OCI-LY7 (cell line): ENCODE measurements at regions not wholly inside any gene's neighbourhood (a gene's known extent, or its start where the extent isn't known, plus 50 kb on each side); places are given as distances from the start of the nearest gene placed in this dataset.

Experiments used
- BruUV-seq: library from RNA; stranded (reverse); fragments of 400-500 nt; replicated peaks from 2 replicates; lab custom pipeline; 2021; lab: Mats Ljungman, UMichigan
- CTCF ChIA-PET: fragments of 300-600 bp; sonication (Branson Sonifier 250); formaldehyde crosslinking; loops from one replicate; lab custom pipeline; 2022; ENCODE audit warnings: antibody characterized with exemption; ENCODE audit not compliant: unreplicated experiment; lab: Charles Lee
- POLR2A ChIA-PET: fragments of 300-600 bp; sonication (Branson Sonifier 250); formaldehyde crosslinking; loops from one replicate; lab custom pipeline; 2022; ENCODE audit warnings: antibody characterized with exemption; lab: Charles Lee
- DNase-seq: peaks from one replicate; pipeline ENCODE4 v3.0.0-alpha.2; 2015; ENCODE audit warnings: low spot score
- H2AFZ ChIP-seq: fragments of 200-600 bp; sonication (generic), shearing (Covaris generic); 2 replicates; pipeline ENCODE4 v1.6.1; 2014; ENCODE audit warnings: mild to moderate bottlenecking, antibody characterized with exemption, low read length, moderate library complexity
- H3K27ac ChIP-seq: fragments of 200-600 bp; sonication (generic); 2 replicates; pipeline ENCODE4 v1.5.1; 2014; ENCODE audit warnings: mixed run types, low read depth, mild to moderate bottlenecking, moderate library complexity, low read length, inconsistent platforms; ENCODE audit not compliant: poor library complexity, severe bottlenecking
- H3K36me3 ChIP-seq: fragments of 200-600 bp; sonication (generic); 2 replicates; pipeline ENCODE4 v1.6.1; 2014; ENCODE audit warnings: mild to moderate bottlenecking, antibody characterized with exemption, low read length, moderate library complexity, mixed read lengths; ENCODE audit not compliant: insufficient read depth
- H3K4me1 ChIP-seq: fragments of 200-600 bp; sonication (generic); 2 replicates; pipeline ENCODE4 v1.5.1; 2014; ENCODE audit warnings: mild to moderate bottlenecking, low read length; ENCODE audit not compliant: insufficient read depth, poor library complexity, severe bottlenecking
- H3K4me2 ChIP-seq: fragments of 200-600 bp; sonication (generic); 2 replicates; pipeline ENCODE4 v1.6.1; 2014; ENCODE audit warnings: mild to moderate bottlenecking, low read length
- H3K4me3 ChIP-seq: fragments of 200-600 bp; sonication (generic); 2 replicates; pipeline ENCODE4 v1.5.1; 2014; ENCODE audit warnings: mild to moderate bottlenecking, low read depth, low read length; ENCODE audit not compliant: poor library complexity, severe bottlenecking
- H3K79me2 ChIP-seq: fragments of 200-600 bp; sonication (generic); 2 replicates; pipeline ENCODE4 v1.6.1; 2016; ENCODE audit warnings: low read depth, mild to moderate bottlenecking, low read length, moderate library complexity, mixed read lengths; ENCODE audit not compliant: insufficient read depth
- H3K9me2 ChIP-seq: fragments of 200-600 bp; sonication (generic); 2 replicates; pipeline ENCODE4 v1.6.1; 2016; ENCODE audit warnings: mild to moderate bottlenecking, low read length, mixed read lengths; ENCODE audit not compliant: insufficient read depth
- H3K9me3 ChIP-seq: fragments of 200-600 bp; sonication (generic); 2 replicates; pipeline ENCODE4 v1.6.1; 2014; ENCODE audit warnings: mild to moderate bottlenecking, mixed run types, low read length, mixed read lengths
- H4K20me1 ChIP-seq: fragments of 200-600 bp; sonication (generic); 2 replicates; pipeline ENCODE4 v1.6.1; 2014; ENCODE audit warnings: mild to moderate bottlenecking, antibody characterized with exemption, low read length, moderate library complexity, mixed read lengths; ENCODE audit not compliant: insufficient read depth
- EZH2phosphoT487 ChIP-seq: fragments of 200-600 bp; sonication (generic); IDR thresholded peaks from 2 replicates; pipeline ENCODE4 v1.6.1; 2018; ENCODE audit warnings: low read depth, borderline replicate concordance, mild to moderate bottlenecking, mixed run types, antibody characterized with exemption, low read length, moderate library complexity, mixed read lengths
- intact Hi-C: fragments of 100-400 bp; cut with micrococcal nuclease; formaldehyde crosslinking; loops from one replicate; pipeline ENCODE4 v1.10.0; 2022; ENCODE audit not compliant: unreplicated experiment
- TF ChIP-seq, protein P1 (sequence below): fragments of 200-600 bp; sonication (generic); conservative IDR thresholded peaks from 2 replicates; pipeline ENCODE4 v1.5.1; 2014; ENCODE audit warnings: mild to moderate bottlenecking, antibody characterized with exemption, low read length, moderate library complexity, mixed read lengths

DNA sequence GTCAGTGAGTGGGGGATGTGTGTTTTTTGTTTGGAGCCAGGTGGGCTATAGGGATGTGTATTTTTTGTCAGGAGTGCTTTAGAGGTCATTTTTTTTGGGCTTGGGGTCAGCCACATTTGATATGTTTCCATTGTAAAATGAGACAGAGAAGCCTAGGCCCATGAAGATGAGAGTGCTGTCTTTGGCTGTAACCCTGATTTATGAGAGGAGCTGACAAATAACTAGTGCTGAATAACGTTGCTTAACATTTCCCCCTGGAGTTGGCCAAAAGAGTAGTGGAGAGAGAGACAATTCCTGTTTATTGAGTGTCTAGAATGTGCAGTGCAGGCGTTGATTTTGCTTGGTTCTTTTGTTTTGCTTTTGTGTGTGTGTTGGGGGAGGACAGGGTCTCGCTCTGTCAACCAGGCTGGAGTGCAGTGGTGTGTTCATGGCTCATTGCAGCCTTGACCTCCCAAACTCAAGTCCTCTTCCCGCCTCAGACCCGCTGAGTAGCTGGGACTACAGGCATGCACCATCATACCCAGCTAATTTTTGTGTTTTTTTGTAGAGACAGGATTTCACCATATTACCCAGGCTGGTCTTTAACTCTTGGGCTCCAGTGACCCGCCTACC is 64.7 kb downstream of the S1PR1 start:
- Histone ChIP-seq H3K9me3 (no peaks in the 10 kb centered on the region), H3K27ac (no peak overlapping the region), H3K36me3 (no peaks in the 10 kb centered on the region), H2AFZ (no peak overlapping the region), H3K4me2 (no peak overlapping the region), H4K20me1 (no peaks in the 10 kb centered on the region), H3K79me2 (no peaks in the 10 kb centered on the region), H3K4me1 (no peaks in the 10 kb centered on the region), H3K4me3 (no peak overlapping the region), H3K9me2 (no peaks in the 10 kb centered on the region)
- intact Hi-C loops: no loop called here
- no peak for TF ChIP-seq EZH2phosphoT487
- TF ChIP-seq, protein P1, sequence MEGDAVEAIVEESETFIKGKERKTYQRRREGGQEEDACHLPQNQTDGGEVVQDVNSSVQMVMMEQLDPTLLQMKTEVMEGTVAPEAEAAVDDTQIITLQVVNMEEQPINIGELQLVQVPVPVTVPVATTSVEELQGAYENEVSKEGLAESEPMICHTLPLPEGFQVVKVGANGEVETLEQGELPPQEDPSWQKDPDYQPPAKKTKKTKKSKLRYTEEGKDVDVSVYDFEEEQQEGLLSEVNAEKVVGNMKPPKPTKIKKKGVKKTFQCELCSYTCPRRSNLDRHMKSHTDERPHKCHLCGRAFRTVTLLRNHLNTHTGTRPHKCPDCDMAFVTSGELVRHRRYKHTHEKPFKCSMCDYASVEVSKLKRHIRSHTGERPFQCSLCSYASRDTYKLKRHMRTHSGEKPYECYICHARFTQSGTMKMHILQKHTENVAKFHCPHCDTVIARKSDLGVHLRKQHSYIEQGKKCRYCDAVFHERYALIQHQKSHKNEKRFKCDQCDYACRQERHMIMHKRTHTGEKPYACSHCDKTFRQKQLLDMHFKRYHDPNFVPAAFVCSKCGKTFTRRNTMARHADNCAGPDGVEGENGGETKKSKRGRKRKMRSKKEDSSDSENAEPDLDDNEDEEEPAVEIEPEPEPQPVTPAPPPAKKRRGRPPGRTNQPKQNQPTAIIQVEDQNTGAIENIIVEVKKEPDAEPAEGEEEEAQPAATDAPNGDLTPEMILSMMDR: no peak
- no TSS peak for BruUV-seq
- CTCF ChIA-PET: no interaction called here
- DNase-seq: no peak
- POLR2A ChIA-PET: interaction anchor here (1.6 kb wide), 1 partner anchor 8 kb away, joined by 3 read pairs; no protein-coding TSS in a partner anchor

DNA sequence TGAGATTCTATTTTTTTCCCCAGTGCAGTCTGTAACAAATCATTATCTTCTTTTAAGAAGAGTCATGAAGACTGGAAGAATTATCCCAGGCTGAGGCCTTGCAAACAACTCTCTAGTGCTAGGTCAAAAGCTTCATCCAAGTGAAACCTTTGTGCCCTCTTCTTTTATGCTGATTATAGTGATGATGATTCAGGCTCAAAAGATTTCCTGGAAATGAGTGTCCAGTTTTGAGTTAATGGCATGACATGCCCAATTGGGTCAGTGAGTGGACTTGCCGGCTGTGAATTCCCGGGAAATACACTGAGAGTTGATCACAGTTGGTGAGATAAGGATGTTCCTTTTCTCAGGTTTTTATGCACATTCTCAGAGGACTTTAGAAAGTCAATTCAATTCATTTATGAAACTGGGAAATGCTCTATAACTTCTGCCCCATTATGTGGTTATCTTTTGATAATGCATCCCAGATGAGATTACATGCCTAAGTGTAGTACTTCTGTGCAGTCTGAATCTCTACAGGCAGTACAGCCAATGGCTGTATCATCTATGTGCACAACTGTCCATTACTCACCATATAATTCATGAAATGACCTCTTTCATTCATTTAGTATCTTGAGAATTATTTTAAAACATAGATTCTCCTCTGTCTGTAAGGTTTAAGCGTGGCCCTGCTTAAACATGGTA is 66.2 kb downstream of the S1PR1 start:
- Histone ChIP-seq H3K27ac (no peak overlapping the region), H3K9me2 (no peaks in the 10 kb centered on the region), H3K4me3 (no peak overlapping the region), H4K20me1 (no peaks in the 10 kb centered on the region), H3K79me2 (no peaks in the 10 kb centered on the region), H3K4me1 (no peaks in the 10 kb centered on the region), H2AFZ (no peak overlapping the region), H3K9me3 (no peaks in the 10 kb centered on the region), H3K36me3 (no peaks in the 10 kb centered on the region), H3K4me2 (no peak overlapping the region)
- intact Hi-C loops: no loop called here
- BruUV-seq: no TSS peak
- ChIA-PET POLR2A (no interaction called here), CTCF (no interaction called here)
- TF ChIP-seq EZH2phosphoT487: no peak
- TF ChIP-seq, protein P1: no peak
- no peak for DNase-seq
